Stimulated activated effector memory CD8-positive, alpha-beta T cell treated with anti-CD3 and anti-CD28 coated beads, Interleukin-12 subunit alpha, Interleukin-12 subunit beta, amount 100 ng/mL, for 72 hours (primary cell): ENCODE measurements at regions not wholly inside any gene's neighbourhood (a gene's known extent, or its start where the extent isn't known, plus 50 kb on each side); places are given as distances from the start of the nearest gene placed in this dataset.
"Not testable (repeated sequence)": the region's sequence is repeated elsewhere in the genome, so short reads cannot be mapped to it uniquely, and the experiment has no call there.

ENCODE experiments used
- ATAC-seq: fragments of 150-1000 bp; cut with Tn5 transposase; 2 replicates; pipeline ENCODE4 v1.10.0; 2021
- DNase-seq, 2 donors: peaks; one replicate each; pipeline ENCODE4 v3.0.0; 2021 to 2022; ENCODE audit warnings: low spot score in 2 of 2
- H3K27ac Mint-ChIP-seq: one replicate; pipeline ENCODE4 v1.8.0; 2022; ENCODE audit warnings: mild to moderate bottlenecking, mixed read lengths
- H3K36me3 Mint-ChIP-seq: one replicate; pipeline ENCODE4 v1.8.0; 2022; ENCODE audit warnings: mild to moderate bottlenecking, mixed read lengths
- H3K4me1 Mint-ChIP-seq: one replicate; pipeline ENCODE4 v1.8.0; 2022; ENCODE audit warnings: mixed read lengths
- H3K4me3 Mint-ChIP-seq: one replicate; pipeline ENCODE4 v1.8.0; 2022; ENCODE audit warnings: mild to moderate bottlenecking, mixed read lengths
- H3K9me3 Mint-ChIP-seq: one replicate; pipeline ENCODE4 v1.8.0; 2022; ENCODE audit warnings: mixed read lengths

GRCh38 chr7:153399554-153399940 lies 640.0 kb downstream of the ACTR3B start:
- Mint-ChIP-seq H3K36me3 (no peaks in the 10 kb centered on the region), H3K27ac (no peak overlapping the region), H3K9me3 (peaks cover 11% of the 10 kb centered on the region), H3K4me1 (no peaks in the 10 kb centered on the region), H3K4me3 (no peak overlapping the region)
- no peak for ATAC-seq
- DNase-seq, result no peak

GRCh38 chr7:153400735-153401593 lies 641.4 kb downstream of the ACTR3B start:
- ATAC-seq, result no peak
- H3K4me3 Mint-ChIP-seq, result no peak overlapping the region
- no peaks in the 10 kb centered on the region for H3K36me3 Mint-ChIP-seq
- no peak overlapping the region for H3K27ac Mint-ChIP-seq
- no peaks in the 10 kb centered on the region for H3K4me1 Mint-ChIP-seq
- DNase-seq, result no peak
- peaks cover 11% of the 10 kb centered on the region for H3K9me3 Mint-ChIP-seq

GRCh38 chr7:153401795-153402720 lies 642.5 kb downstream of the ACTR3B start:
- DNase-seq (no peak), ATAC-seq (no peak)
- H3K9me3 Mint-ChIP-seq, result peaks cover 11% of the 10 kb centered on the region
- no peaks in the 10 kb centered on the region for H3K4me1 Mint-ChIP-seq
- H3K4me3 Mint-ChIP-seq, result no peak overlapping the region
- H3K36me3 Mint-ChIP-seq, result no peaks in the 10 kb centered on the region
- H3K27ac Mint-ChIP-seq, result no peak overlapping the region

- H3K9me3 Mint-ChIP-seq, result peaks cover 11% of the 10 kb centered on the region
- no peak overlapping the region for H3K4me3 Mint-ChIP-seq
- DNase-seq, result no peak
- no peaks in the 10 kb centered on the region for H3K36me3 Mint-ChIP-seq
- no peaks in the 10 kb centered on the region for H3K4me1 Mint-ChIP-seq
- ATAC-seq, result no peak
- H3K27ac Mint-ChIP-seq, result no peak overlapping the region
Observed at GRCh38 chr7:153402721-153403541, 643.4 kb downstream of the ACTR3B start.

GRCh38 chr7:153404124-153404523 lies 644.6 kb downstream of the ACTR3B start:
- no peaks in the 10 kb centered on the region for H3K4me1 Mint-ChIP-seq
- peaks cover 16% of the 10 kb centered on the region for H3K9me3 Mint-ChIP-seq
- no peak overlapping the region for H3K27ac Mint-ChIP-seq
- ATAC-seq, result no peak
- H3K4me3 Mint-ChIP-seq, result no peak overlapping the region
- H3K36me3 Mint-ChIP-seq, result no peaks in the 10 kb centered on the region
- no peak for DNase-seq

GRCh38 chr7:153404781-153405279 lies 645.3 kb downstream of the ACTR3B start:
- Mint-ChIP-seq H3K4me1 (no peaks in the 10 kb centered on the region), H3K9me3 (peaks cover 19% of the 10 kb centered on the region), H3K36me3 (no peaks in the 10 kb centered on the region), H3K27ac (no peak overlapping the region), H3K4me3 (no peak overlapping the region)
- ATAC-seq (no peak), DNase-seq (no peak)

GRCh38 chr7:153405704-153406485 lies 646.3 kb upstream of the DPP6 start:
- Mint-ChIP-seq H3K4me3 (no peak overlapping the region), H3K36me3 (no peaks in the 10 kb centered on the region), H3K4me1 (no peaks in the 10 kb centered on the region), H3K27ac (no peak overlapping the region), H3K9me3 (peaks cover 20% of the 10 kb centered on the region)
- DNase-seq (no peak), ATAC-seq (no peak)

GRCh38 chr7:153406486-153406872 lies 645.7 kb upstream of the DPP6 start:
- Mint-ChIP-seq H3K27ac (no peak overlapping the region), H3K36me3 (no peaks in the 10 kb centered on the region), H3K9me3 (peaks cover 17% of the 10 kb centered on the region), H3K4me1 (no peaks in the 10 kb centered on the region), H3K4me3 (no peak overlapping the region)
- ATAC-seq (no peak), DNase-seq (no peak)

- H3K9me3 Mint-ChIP-seq, result peaks cover 14% of the 10 kb centered on the region
Observed at GRCh38 chr7:153407291-153408046, 644.7 kb upstream of the DPP6 start.

GRCh38 chr7:153408360-153409335 lies 643.5 kb upstream of the DPP6 start:
- no peak overlapping the region for H3K27ac Mint-ChIP-seq
- ATAC-seq, result no peak
- H3K36me3 Mint-ChIP-seq, result no peaks in the 10 kb centered on the region
- no peak for DNase-seq
- H3K9me3 Mint-ChIP-seq, result peaks cover 18% of the 10 kb centered on the region
- H3K4me3 Mint-ChIP-seq, result no peak overlapping the region
- no peaks in the 10 kb centered on the region for H3K4me1 Mint-ChIP-seq

More at GRCh38 chr7:153407291-153408046, 644.7 kb upstream of the DPP6 start:
- no peak overlapping the region for H3K4me3 Mint-ChIP-seq
- no peaks in the 10 kb centered on the region for H3K36me3 Mint-ChIP-seq
- ATAC-seq (no peak), DNase-seq (no peak)
- H3K4me1 Mint-ChIP-seq, result no peaks in the 10 kb centered on the region
- no peak overlapping the region for H3K27ac Mint-ChIP-seq

- not testable (repeated sequence) for H3K4me3 Mint-ChIP-seq, H3K36me3 Mint-ChIP-seq, H3K4me1 Mint-ChIP-seq, H3K27ac Mint-ChIP-seq, ATAC-seq, DNase-seq
- peaks cover 18% of the 10 kb centered on the region for H3K9me3 Mint-ChIP-seq
Observed at GRCh38 chr7:153409567-153410342, 642.4 kb upstream of the DPP6 start.

- H3K27ac Mint-ChIP-seq, H3K36me3 Mint-ChIP-seq, H3K4me3 Mint-ChIP-seq, H3K4me1 Mint-ChIP-seq, ATAC-seq, DNase-seq: not testable (repeated sequence)
- peaks cover 24% of the 10 kb centered on the region for H3K9me3 Mint-ChIP-seq
Observed at GRCh38 chr7:153410997-153411642, 641.1 kb upstream of the DPP6 start.
